IMR-90 (cell line): ENCODE measurements at regions not wholly inside any gene's neighbourhood (a gene's known extent, or its start where the extent isn't known, plus 50 kb on each side); places are given as distances from the start of the nearest gene placed in this dataset.

Experiments
- ATAC-seq: fragments of 200-7000 bp; cut with Tn5 transposase; 2 replicates; pipeline ENCODE4 v1.9.1; 2020; ENCODE audit warnings: low read depth, mild to moderate bottlenecking, moderate library complexity
- BruUV-seq: library from RNA; stranded (reverse); fragments of 400-500 nt; replicated peaks from 2 replicates; lab custom pipeline; 2021; lab: Mats Ljungman, UMichigan
- CTCF ChIA-PET: fragments of 300-600 bp; formaldehyde crosslinking; extraction: SDS; loops from one replicate; lab custom pipeline; 2021; ENCODE audit warnings: antibody characterized with exemption; lab: Yijun Ruan, JAX
- POLR2A ChIA-PET: fragments of 300-600 bp; sonication (Branson Sonifier 250); formaldehyde crosslinking; loops from one replicate; lab custom pipeline; 2022; ENCODE audit warnings: antibody characterized with exemption; ENCODE audit not compliant: unreplicated experiment; lab: Charles Lee
- DNase-seq: peaks from one replicate; pipeline ENCODE4 v3.0.0; 2013
- H2AFZ ChIP-seq: replicated peaks from 2 replicates; pipeline ENCODE3; 2013; ENCODE audit warnings: low read length, mild to moderate bottlenecking; ENCODE audit not compliant: poor library complexity
- H2AK5ac ChIP-seq: 2 replicates; pipeline ENCODE4 v1.6.1; 2013; ENCODE audit warnings: low read depth, low read length, inconsistent platforms
- H2AK9ac ChIP-seq: replicated peaks from 2 replicates; pipeline ENCODE3; 2013; ENCODE audit warnings: mild to moderate bottlenecking, low read depth, low read length, moderate library complexity; ENCODE audit not compliant: poor library complexity
- H2BK120ac ChIP-seq: 2 replicates; pipeline ENCODE4 v1.6.1; 2013; ENCODE audit warnings: low read depth, low read length, inconsistent platforms
- H2BK15ac ChIP-seq: 3 replicates; pipeline ENCODE4 v1.6.1; 2013; ENCODE audit warnings: low read depth, low read length, inconsistent platforms
- H2BK20ac ChIP-seq: 2 replicates; pipeline ENCODE4 v1.6.1; 2013; ENCODE audit warnings: low read depth, mild to moderate bottlenecking, inconsistent platforms, low read length, moderate library complexity
- H2BK5ac ChIP-seq: 2 replicates; pipeline ENCODE4 v1.6.1; 2013; ENCODE audit warnings: mild to moderate bottlenecking, low read depth, low read length, inconsistent platforms; ENCODE audit not compliant: poor library complexity, severe bottlenecking
- H3K14ac ChIP-seq: replicated peaks from 2 replicates; pipeline ENCODE4 v1.6.1; 2013; ENCODE audit warnings: low read depth, low read length, inconsistent platforms
- H3K18ac ChIP-seq: 2 replicates; pipeline ENCODE4 v1.6.1; 2013; ENCODE audit warnings: low read depth, low read length, control low read depth
- H3K23ac ChIP-seq: 2 replicates; pipeline ENCODE4 v1.6.1; 2013; ENCODE audit warnings: low read depth, low read length, inconsistent platforms
- H3K27ac ChIP-seq: 2 replicates; pipeline ENCODE4 v1.5.1; 2013; ENCODE audit warnings: mild to moderate bottlenecking, control low read depth, low read length; ENCODE audit not compliant: insufficient read depth
- H3K27me3 ChIP-seq: 2 replicates; pipeline ENCODE4 v1.6.1; 2013; ENCODE audit warnings: low read length; ENCODE audit not compliant: control insufficient read depth, insufficient read depth
- H3K36me3 ChIP-seq: 2 replicates; pipeline ENCODE4 v1.6.1; 2013; ENCODE audit warnings: low read length, mixed read lengths; ENCODE audit not compliant: control insufficient read depth, insufficient read depth
- H3K4ac ChIP-seq: 2 replicates; pipeline ENCODE4 v1.6.1; 2013; ENCODE audit warnings: low read depth, low read length, inconsistent platforms
- H3K4me1 ChIP-seq: 2 replicates; pipeline ENCODE4 v1.6.1; 2013; ENCODE audit warnings: low read length, mixed read lengths; ENCODE audit not compliant: control insufficient read depth, insufficient read depth
- H3K4me2 ChIP-seq: 2 replicates; pipeline ENCODE4 v1.6.1; 2013; ENCODE audit warnings: low read depth, mild to moderate bottlenecking, control low read depth, low read length, moderate library complexity
- H3K4me3 ChIP-seq: 2 replicates; pipeline ENCODE4 v1.5.1; 2013; ENCODE audit warnings: low read depth, mild to moderate bottlenecking, control low read depth, low read length, moderate library complexity; ENCODE audit not compliant: insufficient read depth
- H3K56ac ChIP-seq: 2 replicates; pipeline ENCODE4 v1.6.1; 2013; ENCODE audit warnings: low read length, inconsistent platforms; ENCODE audit not compliant: insufficient read depth; ENCODE audit errors: extremely low read depth
- H3K79me1 ChIP-seq, 2 experiments: 2 replicates each; pipeline ENCODE4 v1.6.1; 2013; ENCODE audit warnings: low read length in 2 of 2, inconsistent platforms in 1 of 2, low read depth in 1 of 2
- H3K9ac ChIP-seq: 2 replicates; pipeline ENCODE4 v1.6.1; 2013; ENCODE audit warnings: low read depth, low read length, control low read depth
- H3K9me1 ChIP-seq: 2 replicates; pipeline ENCODE4 v1.6.1; 2013; ENCODE audit warnings: low read length, inconsistent platforms; ENCODE audit not compliant: insufficient read depth
- H3K9me3 ChIP-seq: 2 replicates; pipeline ENCODE4 v1.6.1; 2013; ENCODE audit warnings: low read length; ENCODE audit not compliant: control insufficient read depth, insufficient read depth
- H4K20me1 ChIP-seq: 2 replicates; pipeline ENCODE4 v1.6.1; 2013; ENCODE audit warnings: low read length, inconsistent platforms; ENCODE audit not compliant: insufficient read depth
- H4K5ac ChIP-seq: 2 replicates; pipeline ENCODE4 v1.6.1; 2013; ENCODE audit warnings: mild to moderate bottlenecking, low read depth, low read length, control low read depth
- H4K8ac ChIP-seq, 2 experiments: 2 replicates each; pipeline ENCODE4 v1.6.1; 2013; ENCODE audit warnings: low read depth in 2 of 2, low read length in 2 of 2, control low read depth in 1 of 2, inconsistent platforms in 1 of 2
- H4K91ac ChIP-seq: 2 replicates; pipeline ENCODE4 v1.6.1; 2013; ENCODE audit warnings: low read depth, low read length, inconsistent platforms; ENCODE audit not compliant: insufficient read depth
- BHLHE40 ChIP-seq: fragments of 150-350 bp; IDR thresholded peaks from 2 replicates; pipeline ENCODE4 v1.6.1; 2016; ENCODE audit warnings: mild to moderate bottlenecking, low read depth, low read length
- CEBPB ChIP-seq: IDR thresholded peaks from 2 replicates; pipeline ENCODE4 v1.6.1; 2012; ENCODE audit warnings: low read depth, low read length, improper control_type of control experiment
- CHD1 ChIP-seq: IDR thresholded peaks from 2 replicates; pipeline ENCODE4 v1.6.1; 2012; ENCODE audit warnings: low read depth, low read length, improper control_type of control experiment
- FOS ChIP-seq: fragments of 150-350 bp; IDR thresholded peaks from 2 replicates; pipeline ENCODE4 v1.6.1; 2016; ENCODE audit warnings: low read depth, low read length
- MAFK ChIP-seq: IDR thresholded peaks from 2 replicates; pipeline ENCODE4 v1.6.1; 2012; ENCODE audit warnings: low read depth, low read length, improper control_type of control experiment
- MXI1 ChIP-seq: IDR thresholded peaks from 2 replicates; pipeline ENCODE4 v1.6.1; 2012; ENCODE audit warnings: low read depth, mild to moderate bottlenecking, low read length, moderate library complexity, borderline replicate concordance
- NFE2L2 ChIP-seq: fragments of 150-350 bp; IDR thresholded peaks from 2 replicates; pipeline ENCODE4 v1.6.1; 2016; ENCODE audit warnings: low read depth, mild to moderate bottlenecking, low read length
- POLR2A ChIP-seq: IDR thresholded peaks from 2 replicates; pipeline ENCODE4 v1.6.1; 2012; ENCODE audit warnings: mild to moderate bottlenecking, low read depth, low read length
- RAD21 ChIP-seq: IDR thresholded peaks from 2 replicates; pipeline ENCODE4 v1.6.1; 2012; ENCODE audit warnings: low read length, improper control_type of control experiment
- RFX5 ChIP-seq: IDR thresholded peaks from 2 replicates; pipeline ENCODE4 v1.8.0; 2012; ENCODE audit warnings: low read depth, mild to moderate bottlenecking, low read length, moderate library complexity
- SMC3 ChIP-seq: fragments of 150-350 bp; IDR thresholded peaks from 2 replicates; pipeline ENCODE4 v1.6.1; 2016; ENCODE audit warnings: low read depth, mild to moderate bottlenecking, antibody characterized with exemption, low read length, moderate library complexity
- whole genome bisulfite sequencing, 2 experiments: methylation state at CpG; one replicate each; pipeline versions ENCODE4 v1.1.5 to v1.1.7; 2013; ENCODE audit warnings: missing lambda C conversion rate in 2 of 2; ENCODE audit not compliant: insufficient read length in 1 of 2; ENCODE audit errors: extremely low coverage in 2 of 2; 5-methylcytosine and 5-hydroxymethylcytosine counted together
- dilution Hi-C: fragments of 300-500 bp; cut with HindIII; formaldehyde crosslinking; loops from one replicate; pipeline ENCODE4 v1.14.3; 2018; ENCODE audit warnings: low sequenced_read_pairs; ENCODE audit not compliant: unreplicated experiment
- in situ Hi-C: fragments of 300-500 bp; cut with MboI; formaldehyde crosslinking; loops from 3 replicates; pipeline ENCODE4 v1.14.3; 2019; ENCODE audit warnings: low sequenced_read_pairs, inconsistent platforms, mixed read lengths
- intact Hi-C: fragments of 100-400 bp; cut with micrococcal nuclease; formaldehyde crosslinking; loops from 2 replicates; pipeline ENCODE4 v1.10.0; 2022
- TF ChIP-seq, protein P1 (sequence below): conservative IDR thresholded peaks from 2 replicates; pipeline ENCODE4 v1.5.1; 2012; ENCODE audit warnings: mild to moderate bottlenecking, low read depth, low read length, improper control_type of control experiment
- TF ChIP-seq, protein P2 (sequence below): fragments of 150-350 bp; IDR thresholded peaks from 2 replicates; pipeline ENCODE4 v1.6.1; 2017; ENCODE audit warnings: mild to moderate bottlenecking, antibody characterized with exemption, low read length, low read depth

DNA sequence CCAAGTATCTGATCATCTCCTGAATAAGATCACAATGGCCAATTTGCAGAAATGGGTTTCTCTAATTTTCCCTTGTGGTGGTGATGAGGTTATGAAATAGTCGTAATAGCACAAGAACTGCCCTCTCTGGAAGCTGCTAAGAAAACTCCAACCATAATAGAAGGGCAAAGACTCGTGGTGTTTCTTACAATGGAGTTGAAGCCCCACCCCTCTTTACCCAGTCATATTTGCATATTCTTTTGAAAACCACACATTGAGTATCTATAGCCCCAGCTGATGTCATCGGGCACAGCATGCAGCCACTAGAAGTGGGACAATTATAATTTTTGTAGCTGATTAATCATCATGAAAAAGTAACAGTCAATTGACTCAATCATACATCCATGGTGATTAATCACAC, 452.1 kb upstream of the POU3F2 start:
- WGBS, 2 experiments: no CpG with 5 or more reads among the region's 3 CpGs
- TF ChIP-seq RFX5 (no peak), POLR2A (no peak), MXI1 (no peak), SMC3 (no peak), NFE2L2 (no peak), BHLHE40 (no peak), CHD1 (no peak), MAFK (no peak), CEBPB (no peak), RAD21 (no peak), FOS (no peak)
- TF ChIP-seq, protein P1, sequence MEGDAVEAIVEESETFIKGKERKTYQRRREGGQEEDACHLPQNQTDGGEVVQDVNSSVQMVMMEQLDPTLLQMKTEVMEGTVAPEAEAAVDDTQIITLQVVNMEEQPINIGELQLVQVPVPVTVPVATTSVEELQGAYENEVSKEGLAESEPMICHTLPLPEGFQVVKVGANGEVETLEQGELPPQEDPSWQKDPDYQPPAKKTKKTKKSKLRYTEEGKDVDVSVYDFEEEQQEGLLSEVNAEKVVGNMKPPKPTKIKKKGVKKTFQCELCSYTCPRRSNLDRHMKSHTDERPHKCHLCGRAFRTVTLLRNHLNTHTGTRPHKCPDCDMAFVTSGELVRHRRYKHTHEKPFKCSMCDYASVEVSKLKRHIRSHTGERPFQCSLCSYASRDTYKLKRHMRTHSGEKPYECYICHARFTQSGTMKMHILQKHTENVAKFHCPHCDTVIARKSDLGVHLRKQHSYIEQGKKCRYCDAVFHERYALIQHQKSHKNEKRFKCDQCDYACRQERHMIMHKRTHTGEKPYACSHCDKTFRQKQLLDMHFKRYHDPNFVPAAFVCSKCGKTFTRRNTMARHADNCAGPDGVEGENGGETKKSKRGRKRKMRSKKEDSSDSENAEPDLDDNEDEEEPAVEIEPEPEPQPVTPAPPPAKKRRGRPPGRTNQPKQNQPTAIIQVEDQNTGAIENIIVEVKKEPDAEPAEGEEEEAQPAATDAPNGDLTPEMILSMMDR: no peak
- TF ChIP-seq, protein P2, sequence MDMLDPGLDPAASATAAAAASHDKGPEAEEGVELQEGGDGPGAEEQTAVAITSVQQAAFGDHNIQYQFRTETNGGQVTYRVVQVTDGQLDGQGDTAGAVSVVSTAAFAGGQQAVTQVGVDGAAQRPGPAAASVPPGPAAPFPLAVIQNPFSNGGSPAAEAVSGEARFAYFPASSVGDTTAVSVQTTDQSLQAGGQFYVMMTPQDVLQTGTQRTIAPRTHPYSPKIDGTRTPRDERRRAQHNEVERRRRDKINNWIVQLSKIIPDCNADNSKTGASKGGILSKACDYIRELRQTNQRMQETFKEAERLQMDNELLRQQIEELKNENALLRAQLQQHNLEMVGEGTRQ: no peak
- in situ Hi-C loops: no loop called here
- H3K27ac ChIP-seq: no peak overlapping the region
- no peak overlapping the region for H3K4me3 ChIP-seq
- no peak overlapping the region for H3K9ac ChIP-seq
- no peak overlapping the region for H2BK20ac ChIP-seq
- no peak overlapping the region for H2AFZ ChIP-seq
- DNase-seq: no peak
- peaks cover 4% of the 10 kb centered on the region; the same call in 1 of the 2 replicates for H3K9me3 ChIP-seq
- H2AK5ac ChIP-seq: no peak overlapping the region
- no peak for ATAC-seq
- H3K14ac ChIP-seq: no peak overlapping the region
- no peaks in the 10 kb centered on the region for H3K36me3 ChIP-seq
- no peaks in the 10 kb centered on the region for H4K20me1 ChIP-seq
- H2BK15ac ChIP-seq: no peak overlapping the region
- no peaks in the 10 kb centered on the region for H3K27me3 ChIP-seq
- H4K8ac ChIP-seq: no peak overlapping the region
- no peak overlapping the region for H3K4me2 ChIP-seq
- ChIA-PET POLR2A (no interaction called here), CTCF (no interaction called here)
- H2BK5ac ChIP-seq: no peak overlapping the region
- H3K23ac ChIP-seq: no peak overlapping the region
- intact Hi-C loops: no loop called here
- H2BK120ac ChIP-seq: no peak overlapping the region
- dilution Hi-C loops: no loop called here
- no peaks in the 10 kb centered on the region for H3K4me1 ChIP-seq
- H3K18ac ChIP-seq: no peak overlapping the region
- no peak overlapping the region for H2AK9ac ChIP-seq
- H3K9me1 ChIP-seq: no peaks in the 10 kb centered on the region
- H3K4ac ChIP-seq: no peak overlapping the region
- H4K91ac ChIP-seq: no peak overlapping the region
- H3K56ac ChIP-seq: no peak overlapping the region
- H4K5ac ChIP-seq: no peak overlapping the region
- no TSS peak for BruUV-seq
- H3K79me1 ChIP-seq: no peaks in the 10 kb centered on the region
